Kidney epithelial cell (primary cell): ENCODE measurements at regions not wholly inside any gene's neighbourhood (a gene's known extent, or its start where the extent isn't known, plus 50 kb on each side); places are given as distances from the start of the nearest gene placed in this dataset.

Experiments used
- DNase-seq: peaks from one replicate; pipeline ENCODE4 v3.0.0-alpha.2; 2010; ENCODE audit warnings: low read depth
- H3K27me3 ChIP-seq: 2 replicates; pipeline ENCODE4 v1.6.0; 2011; ENCODE audit warnings: low read length; ENCODE audit not compliant: control insufficient read depth, insufficient read depth
- H3K36me3 ChIP-seq: 2 replicates; pipeline ENCODE4 v1.5.1; 2011; ENCODE audit warnings: low read length; ENCODE audit not compliant: control insufficient read depth, insufficient read depth
- H3K4me3 ChIP-seq: 2 replicates; pipeline ENCODE4 v1.5.1; 2011; ENCODE audit warnings: low read depth, mild to moderate bottlenecking, control low read depth, low read length
- TF ChIP-seq, protein P1 (sequence below): IDR thresholded peaks from 2 replicates; pipeline ENCODE4 v1.5.1; 2011; ENCODE audit warnings: mild to moderate bottlenecking, moderate library complexity, low read length, control low read depth, inconsistent platforms; ENCODE audit not compliant: insufficient read depth, poor library complexity, severe bottlenecking

- TF ChIP-seq, protein P1, sequence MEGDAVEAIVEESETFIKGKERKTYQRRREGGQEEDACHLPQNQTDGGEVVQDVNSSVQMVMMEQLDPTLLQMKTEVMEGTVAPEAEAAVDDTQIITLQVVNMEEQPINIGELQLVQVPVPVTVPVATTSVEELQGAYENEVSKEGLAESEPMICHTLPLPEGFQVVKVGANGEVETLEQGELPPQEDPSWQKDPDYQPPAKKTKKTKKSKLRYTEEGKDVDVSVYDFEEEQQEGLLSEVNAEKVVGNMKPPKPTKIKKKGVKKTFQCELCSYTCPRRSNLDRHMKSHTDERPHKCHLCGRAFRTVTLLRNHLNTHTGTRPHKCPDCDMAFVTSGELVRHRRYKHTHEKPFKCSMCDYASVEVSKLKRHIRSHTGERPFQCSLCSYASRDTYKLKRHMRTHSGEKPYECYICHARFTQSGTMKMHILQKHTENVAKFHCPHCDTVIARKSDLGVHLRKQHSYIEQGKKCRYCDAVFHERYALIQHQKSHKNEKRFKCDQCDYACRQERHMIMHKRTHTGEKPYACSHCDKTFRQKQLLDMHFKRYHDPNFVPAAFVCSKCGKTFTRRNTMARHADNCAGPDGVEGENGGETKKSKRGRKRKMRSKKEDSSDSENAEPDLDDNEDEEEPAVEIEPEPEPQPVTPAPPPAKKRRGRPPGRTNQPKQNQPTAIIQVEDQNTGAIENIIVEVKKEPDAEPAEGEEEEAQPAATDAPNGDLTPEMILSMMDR, result no peak
- no peaks in the 10 kb centered on the region for H3K36me3 ChIP-seq
- H3K4me3 ChIP-seq, result no peak overlapping the region
- no peak for DNase-seq
- no peaks in the 10 kb centered on the region for H3K27me3 ChIP-seq
Observed at GRCh38 chr14:80105488-80105994, 105.8 kb downstream of the DIO2 start.

- H3K27me3 ChIP-seq, result no peaks in the 10 kb centered on the region
- no peaks in the 10 kb centered on the region for H3K36me3 ChIP-seq
- H3K4me3 ChIP-seq, result no peak overlapping the region
- TF ChIP-seq, protein P1, result no peak
- DNase-seq, result no peak
Observed at GRCh38 chr14:80101835-80102234, 109.5 kb downstream of the DIO2 start.

GRCh38 chr14:80100681-80101080, 110.6 kb downstream of the DIO2 start:
- TF ChIP-seq, protein P1, result no peak
- no peaks in the 10 kb centered on the region for H3K36me3 ChIP-seq

GRCh38 chr14:80095623-80096022, 115.7 kb downstream of the DIO2 start:
- peak; percentile 21 for DNase-seq

More at GRCh38 chr14:80100681-80101080, 110.6 kb downstream of the DIO2 start:
- no peak for DNase-seq
- H3K27me3 ChIP-seq, result no peaks in the 10 kb centered on the region
- H3K4me3 ChIP-seq, result no peak overlapping the region

GRCh38 chr14:80087411-80087810, 123.9 kb downstream of the DIO2 start:
- H3K27me3 ChIP-seq, result no peaks in the 10 kb centered on the region
- DNase-seq, result no peak
- no peak overlapping the region for H3K4me3 ChIP-seq
- TF ChIP-seq, protein P1, result no peak
- no peaks in the 10 kb centered on the region for H3K36me3 ChIP-seq

More at GRCh38 chr14:80095623-80096022, 115.7 kb downstream of the DIO2 start:
- H3K36me3 ChIP-seq, result no peaks in the 10 kb centered on the region
- H3K27me3 ChIP-seq, result no peaks in the 10 kb centered on the region
- no peak overlapping the region for H3K4me3 ChIP-seq
- TF ChIP-seq, protein P1, result no peak

- no peaks in the 10 kb centered on the region for H3K27me3 ChIP-seq
- DNase-seq, result no peak
- no peak overlapping the region for H3K4me3 ChIP-seq
- H3K36me3 ChIP-seq, result no peaks in the 10 kb centered on the region
- TF ChIP-seq, protein P1, result no peak
Observed at GRCh38 chr14:80084196-80084595, 127.1 kb downstream of the DIO2 start.
